ENCODE measurements at regions not wholly inside any gene's neighbourhood (a gene's known extent, or its start where the extent isn't known, plus 50 kb on each side); places are given as distances from the start of the nearest gene placed in this dataset.

- H3K4me3 ChIP-seq (ENCODE audit: control insufficient read depth, low read depth, low read length): no peak overlapping the region
- DNase-seq (ENCODE audit: low read depth): peak; percentile 69
- TF ChIP-seq, protein P1, sequence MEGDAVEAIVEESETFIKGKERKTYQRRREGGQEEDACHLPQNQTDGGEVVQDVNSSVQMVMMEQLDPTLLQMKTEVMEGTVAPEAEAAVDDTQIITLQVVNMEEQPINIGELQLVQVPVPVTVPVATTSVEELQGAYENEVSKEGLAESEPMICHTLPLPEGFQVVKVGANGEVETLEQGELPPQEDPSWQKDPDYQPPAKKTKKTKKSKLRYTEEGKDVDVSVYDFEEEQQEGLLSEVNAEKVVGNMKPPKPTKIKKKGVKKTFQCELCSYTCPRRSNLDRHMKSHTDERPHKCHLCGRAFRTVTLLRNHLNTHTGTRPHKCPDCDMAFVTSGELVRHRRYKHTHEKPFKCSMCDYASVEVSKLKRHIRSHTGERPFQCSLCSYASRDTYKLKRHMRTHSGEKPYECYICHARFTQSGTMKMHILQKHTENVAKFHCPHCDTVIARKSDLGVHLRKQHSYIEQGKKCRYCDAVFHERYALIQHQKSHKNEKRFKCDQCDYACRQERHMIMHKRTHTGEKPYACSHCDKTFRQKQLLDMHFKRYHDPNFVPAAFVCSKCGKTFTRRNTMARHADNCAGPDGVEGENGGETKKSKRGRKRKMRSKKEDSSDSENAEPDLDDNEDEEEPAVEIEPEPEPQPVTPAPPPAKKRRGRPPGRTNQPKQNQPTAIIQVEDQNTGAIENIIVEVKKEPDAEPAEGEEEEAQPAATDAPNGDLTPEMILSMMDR (IDR thresholded peaks at IDR 0.05; ENCODE audit: control insufficient read depth, insufficient read depth, low read depth, low read length, missing control alignments): no peak
These were observed 307.8 kb upstream of the GIMD1 start for GRCh38 chr4:106676173-106676921.

DNA sequence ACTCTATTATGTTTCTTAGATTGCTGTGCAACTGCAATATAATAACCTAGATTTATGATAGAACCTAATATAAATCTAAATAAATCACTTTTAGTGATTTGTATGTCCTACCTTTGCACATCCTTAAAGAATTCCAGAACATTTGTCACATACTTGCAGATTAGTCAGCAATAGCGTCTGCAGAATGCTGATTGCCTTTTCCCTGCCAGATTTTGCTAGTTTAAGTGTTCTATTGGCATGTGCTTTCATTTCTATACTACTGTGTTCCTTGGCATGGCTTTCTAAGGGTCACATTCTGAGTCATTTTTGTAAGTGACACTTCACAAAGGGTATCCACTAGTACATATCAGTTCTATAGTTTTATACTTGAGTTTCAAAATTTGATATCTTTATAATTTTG, 303.1 kb upstream of the GIMD1 start:
- H3K4me3 ChIP-seq (ENCODE audit: control insufficient read depth, low read depth, low read length): no peak overlapping the region
- DNase-seq (ENCODE audit: low read depth): no peak
- TF ChIP-seq, protein P1 (IDR thresholded peaks at IDR 0.05; ENCODE audit: control insufficient read depth, insufficient read depth, low read depth, low read length, missing control alignments): no peak

DNA sequence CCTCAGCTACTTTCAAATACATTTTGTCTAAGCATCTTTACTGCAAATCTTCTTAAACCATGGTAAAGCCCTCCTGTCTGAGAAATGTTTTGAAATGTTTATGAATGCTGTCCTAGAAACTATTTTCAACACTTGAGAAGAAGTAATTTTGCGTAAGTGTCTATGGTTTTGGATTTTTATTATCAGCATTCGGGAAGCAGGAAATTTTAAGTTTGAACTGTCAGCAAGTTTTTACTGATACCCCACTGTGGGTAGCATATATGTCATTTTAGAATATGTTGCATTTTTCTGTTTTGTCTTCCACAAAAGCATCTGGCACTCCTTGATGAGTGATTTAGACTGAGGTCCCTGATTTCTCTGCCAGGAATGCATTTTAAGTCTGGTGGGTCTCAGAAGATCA, 302.4 kb upstream of the GIMD1 start:
- H3K4me3 ChIP-seq (ENCODE audit: control insufficient read depth, low read depth, low read length): no peak overlapping the region
- no peak for DNase-seq (ENCODE audit: low read depth)
- TF ChIP-seq, protein P1 (IDR thresholded peaks at IDR 0.05; ENCODE audit: control insufficient read depth, insufficient read depth, low read depth, low read length, missing control alignments): no peak

- no peak for DNase-seq (ENCODE audit: low read depth)
- no peak overlapping the region for H3K4me3 ChIP-seq (ENCODE audit: control insufficient read depth, low read depth, low read length)
- TF ChIP-seq, protein P1 (IDR thresholded peaks at IDR 0.05; ENCODE audit: control insufficient read depth, insufficient read depth, low read depth, low read length, missing control alignments): no peak
These were observed 290.8 kb upstream of the GIMD1 start for GRCh38 chr4:106659371-106659770.

GRCh38 chr4:106652095-106652494, 283.5 kb upstream of the GIMD1 start:
- no peak overlapping the region for H3K4me3 ChIP-seq (ENCODE audit: control insufficient read depth, low read depth, low read length)
- TF ChIP-seq, protein P1 (IDR thresholded peaks at IDR 0.05; ENCODE audit: control insufficient read depth, insufficient read depth, low read depth, low read length, missing control alignments): no peak
- DNase-seq (ENCODE audit: low read depth): no peak

GRCh38 chr4:106650701-106651100, 282.1 kb upstream of the GIMD1 start:
- H3K4me3 ChIP-seq (ENCODE audit: control insufficient read depth, low read depth, low read length): no peak overlapping the region
- TF ChIP-seq, protein P1 (IDR thresholded peaks at IDR 0.05; ENCODE audit: control insufficient read depth, insufficient read depth, low read depth, low read length, missing control alignments): no peak
- no peak for DNase-seq (ENCODE audit: low read depth)
